Caco-2 (cell line): ENCODE measurements at regions not wholly inside any gene's neighbourhood (a gene's known extent, or its start where the extent isn't known, plus 50 kb on each side); places are given as distances from the start of the nearest gene placed in this dataset.

Source experiments
- BruUV-seq: library from RNA; stranded (reverse); fragments of 400-500 nt; replicated peaks from 2 replicates; lab custom pipeline; 2021; lab: Mats Ljungman, UMichigan
- CTCF ChIA-PET: fragments of 300-600 bp; sonication (Branson Sonifier 250); formaldehyde crosslinking; loops from one replicate; lab custom pipeline; 2022; ENCODE audit warnings: antibody characterized with exemption; lab: Charles Lee
- POLR2A ChIA-PET: fragments of 300-600 bp; sonication (Branson Sonifier 250); formaldehyde crosslinking; loops from one replicate; lab custom pipeline; 2022; ENCODE audit warnings: antibody characterized with exemption; lab: Charles Lee
- DNase-seq, 2 experiments: peaks; one replicate each; pipeline versions ENCODE4 v3.0.0 to v3.0.0-alpha.2; 2020 to 2022
- H3K27me3 ChIP-seq: replicated peaks from 2 replicates; pipeline ENCODE4 v1.6.0; 2011; ENCODE audit warnings: low read length; ENCODE audit not compliant: control insufficient read depth, insufficient read depth
- H3K36me3 ChIP-seq: 2 replicates; pipeline ENCODE4 v1.5.1; 2011; ENCODE audit warnings: low read length; ENCODE audit not compliant: control insufficient read depth, insufficient read depth
- H3K4me1 ChIP-seq: fragments of 250-450 bp; sonication (Bioruptor Pico); 2 replicates; pipeline ENCODE4 v1.5.1; 2020; ENCODE audit warnings: mild to moderate bottlenecking
- H3K4me3 ChIP-seq: 2 replicates; pipeline ENCODE4 v1.5.1; 2011; ENCODE audit warnings: low read depth, mild to moderate bottlenecking, control low read depth, low read length
- H3K9me3 ChIP-seq: fragments of 250-450 bp; sonication (Bioruptor Pico); 2 replicates; pipeline ENCODE4 v1.5.1; 2020; ENCODE audit warnings: mild to moderate bottlenecking, moderate library complexity
- H3K27ac Mint-ChIP-seq: one replicate; pipeline ENCODE4 v1.8.0; 2022; ENCODE audit warnings: mixed read lengths; ENCODE audit not compliant: unreplicated experiment
- H3K27me3 Mint-ChIP-seq: one replicate; pipeline ENCODE4 v1.8.0; 2022; ENCODE audit warnings: mixed read lengths; ENCODE audit not compliant: insufficient read depth, unreplicated experiment
- H3K36me3 Mint-ChIP-seq: one replicate; pipeline ENCODE4 v1.8.0; 2022; ENCODE audit warnings: mild to moderate bottlenecking, mixed read lengths; ENCODE audit not compliant: insufficient read depth, unreplicated experiment
- H3K4me1 Mint-ChIP-seq: one replicate; pipeline ENCODE4 v1.8.0; 2022; ENCODE audit warnings: low read depth, mixed read lengths; ENCODE audit not compliant: unreplicated experiment
- H3K4me3 Mint-ChIP-seq: one replicate; pipeline ENCODE4 v1.8.0; 2022; ENCODE audit warnings: mild to moderate bottlenecking, moderate library complexity, mixed read lengths; ENCODE audit not compliant: unreplicated experiment
- H3K9me3 Mint-ChIP-seq: one replicate; pipeline ENCODE4 v1.8.0; 2022; ENCODE audit warnings: mixed read lengths; ENCODE audit not compliant: unreplicated experiment
- CTCF ChIP-seq, 2 experiments: fragments of 200-600 bp in 1 of 2; IDR thresholded peaks; 1 replicate in 1 of 2; 2 replicates in 1 of 2; pipeline versions ENCODE4 v1.5.1 to v1.8.0; 2011 to 2022; ENCODE audit warnings: antibody characterized with exemption in 1 of 2, control low read depth in 1 of 2, inconsistent platforms in 1 of 2, low read depth in 1 of 2, low read length in 1 of 2, mild to moderate bottlenecking in 1 of 2, moderate library complexity in 1 of 2; ENCODE audit not compliant: insufficient read depth in 1 of 2, severe bottlenecking in 1 of 2, unreplicated experiment in 1 of 2
- intact Hi-C: fragments of 100-400 bp; cut with micrococcal nuclease; formaldehyde crosslinking; loops from one replicate; pipeline ENCODE4 v1.10.0; 2022; ENCODE audit not compliant: unreplicated experiment

GRCh38 chr6:4714961-4715501 lies 61.2 kb upstream of the CDYL start:
- intact Hi-C loops, result no loop called here
- H3K27me3 Mint-ChIP-seq, result no peaks in the 10 kb centered on the region
- ChIA-PET CTCF (no interaction called here), POLR2A (no interaction called here)
- peaks cover 9% of the 10 kb centered on the region for H3K9me3 Mint-ChIP-seq
- DNase-seq, result no peak
- H3K27ac Mint-ChIP-seq, result no peak overlapping the region
- Histone ChIP-seq H3K9me3 (no peaks in the 10 kb centered on the region), H3K27me3 (no peaks in the 10 kb centered on the region), H3K36me3 (no peaks in the 10 kb centered on the region), H3K4me1 (no peaks in the 10 kb centered on the region), H3K4me3 (no peak overlapping the region)
- TF ChIP-seq CTCF (IDR thresholded peaks at IDR 0.05; ENCODE audit: insufficient read depth in 1 of 2, low read depth in 1 of 2, low read length in 1 of 2, severe bottlenecking in 1 of 2, unreplicated experiment in 1 of 2), result no peak
- BruUV-seq, result no TSS peak
- no peaks in the 10 kb centered on the region for H3K36me3 Mint-ChIP-seq
- H3K4me3 Mint-ChIP-seq, result no peak overlapping the region
- no peaks in the 10 kb centered on the region for H3K4me1 Mint-ChIP-seq

- Histone ChIP-seq H3K4me3 (no peak overlapping the region), H3K27me3 (no peaks in the 10 kb centered on the region), H3K4me1 (no peaks in the 10 kb centered on the region), H3K36me3 (no peaks in the 10 kb centered on the region), H3K9me3 (no peaks in the 10 kb centered on the region)
- BruUV-seq, result no TSS peak
- Mint-ChIP-seq H3K9me3 (peaks cover 9% of the 10 kb centered on the region), H3K27me3 (no peaks in the 10 kb centered on the region), H3K27ac (no peak overlapping the region), H3K4me3 (no peak overlapping the region), H3K36me3 (no peaks in the 10 kb centered on the region), H3K4me1 (no peaks in the 10 kb centered on the region)
- CTCF ChIA-PET, result no interaction called here
- intact Hi-C loops, result no loop called here
- DNase-seq, result no peak
- no peak for TF ChIP-seq CTCF (IDR thresholded peaks at IDR 0.05; ENCODE audit: insufficient read depth in 1 of 2, low read depth in 1 of 2, low read length in 1 of 2, severe bottlenecking in 1 of 2, unreplicated experiment in 1 of 2)
- POLR2A ChIA-PET, result no interaction called here
Observed at GRCh38 chr6:4712291-4712690, 63.9 kb upstream of the CDYL start.

GRCh38 chr6:4707011-4707410 lies 69.2 kb upstream of the CDYL start:
- POLR2A ChIA-PET, result no interaction called here
- no peak for DNase-seq
- Histone ChIP-seq H3K4me1 (no peaks in the 10 kb centered on the region), H3K9me3 (no peaks in the 10 kb centered on the region), H3K4me3 (no peak overlapping the region), H3K36me3 (no peaks in the 10 kb centered on the region), H3K27me3 (no peaks in the 10 kb centered on the region)
- Mint-ChIP-seq H3K27ac (no peak overlapping the region), H3K27me3 (no peaks in the 10 kb centered on the region), H3K36me3 (peaks cover 5% of the 10 kb centered on the region), H3K9me3 (no peaks in the 10 kb centered on the region), H3K4me3 (no peak overlapping the region), H3K4me1 (no peaks in the 10 kb centered on the region)
- BruUV-seq, result no TSS peak
- CTCF ChIA-PET, result no interaction called here
- TF ChIP-seq CTCF (IDR thresholded peaks at IDR 0.05; ENCODE audit: insufficient read depth in 1 of 2, low read depth in 1 of 2, low read length in 1 of 2, severe bottlenecking in 1 of 2, unreplicated experiment in 1 of 2), result no peak
- intact Hi-C loops, result no loop called here
